H1 (cell line): ENCODE measurements at regions not wholly inside any gene's neighbourhood (a gene's known extent, or its start where the extent isn't known, plus 50 kb on each side); places are given as distances from the start of the nearest gene placed in this dataset.

Source experiments
- CTCF ChIA-PET: fragments of 300-600 bp; sonication (Branson Sonifier 250); formaldehyde crosslinking; loops from one replicate; lab custom pipeline; 2021; ENCODE audit not compliant: partially characterized antibody; lab: Charles Lee
- POLR2A ChIA-PET: fragments of 300-600 bp; sonication (Branson Sonifier 250); formaldehyde crosslinking; loops from one replicate; lab custom pipeline; 2021; ENCODE audit warnings: inconsistent platforms; ENCODE audit not compliant: partially characterized antibody; lab: Charles Lee
- DNase-seq, 2 experiments: peaks; one replicate each; pipeline versions ENCODE4 v3.0.0 to v3.0.0-alpha.2; 2010 to 2022; ENCODE audit warnings: low spot score in 2 of 2, low read depth in 1 of 2, mixed read lengths in 1 of 2
- FAIRE-seq: peaks from 2 replicates; lab custom pipeline; 2011; peaks lifted over from hg19 to GRCh38; lab: Jason Lieb, UNC
- H2AFZ ChIP-seq: 2 replicates; pipeline ENCODE4 v1.8.1; 2012; ENCODE audit warnings: low read length, inconsistent platforms
- H2AK5ac ChIP-seq: 2 replicates; pipeline ENCODE4 v1.6.1; 2013; ENCODE audit warnings: low read depth, low read length
- H2BK120ac ChIP-seq: replicated peaks from 2 replicates; pipeline ENCODE3; 2013; ENCODE audit warnings: low read depth, low read length, inconsistent platforms
- H2BK12ac ChIP-seq: 2 replicates; pipeline ENCODE4 v1.6.1; 2013; ENCODE audit warnings: low read depth, low read length
- H2BK15ac ChIP-seq: 2 replicates; pipeline ENCODE4 v1.6.1; 2013; ENCODE audit warnings: low read length
- H2BK20ac ChIP-seq: 2 replicates; pipeline ENCODE4 v1.6.1; 2013; ENCODE audit warnings: low read length
- H2BK5ac ChIP-seq: 2 replicates; pipeline ENCODE4 v1.6.1; 2013; ENCODE audit warnings: low read depth, low read length
- H3K14ac ChIP-seq: 2 replicates; pipeline ENCODE4 v1.6.1; 2013; ENCODE audit warnings: inconsistent platforms; ENCODE audit not compliant: insufficient read length
- H3K18ac ChIP-seq: 2 replicates; pipeline ENCODE4 v1.6.1; 2013; ENCODE audit warnings: low read length; ENCODE audit errors: extremely low read depth
- H3K23ac ChIP-seq: 2 replicates; pipeline ENCODE4 v1.6.1; 2013; ENCODE audit warnings: inconsistent platforms; ENCODE audit not compliant: insufficient read length
- H3K23me2 ChIP-seq: 2 replicates; pipeline ENCODE4 v1.6.1; 2013; ENCODE audit warnings: low read depth, low read length
- H3K27ac ChIP-seq: 2 replicates; pipeline ENCODE4 v1.6.1; 2011; ENCODE audit warnings: low read depth, low read length, inconsistent platforms
- H3K27me3 ChIP-seq, 4 experiments: replicated peaks in 1 of 4; 1 replicate in 1 of 4; 2 replicates in 3 of 4; pipeline versions ENCODE4 v1.6.1 to v1.8.1; 2011 to 2013; ENCODE audit warnings: low read length in 3 of 4, mild to moderate bottlenecking in 3 of 4, inconsistent platforms in 2 of 4, mixed read lengths in 2 of 4, moderate library complexity in 1 of 4; ENCODE audit not compliant: control insufficient read depth in 3 of 4, insufficient read depth in 3 of 4; ENCODE audit errors: extremely low read depth in 1 of 4
- H3K36me3 ChIP-seq, 4 experiments: 2 replicates each; pipeline versions ENCODE4 v1.6.1 to v1.8.1; 2011 to 2013; ENCODE audit warnings: mild to moderate bottlenecking in 4 of 4, low read length in 3 of 4, moderate library complexity in 2 of 4, control low read depth in 1 of 4, inconsistent platforms in 1 of 4; ENCODE audit not compliant: insufficient read depth in 4 of 4, control insufficient read depth in 2 of 4
- H3K4ac ChIP-seq: replicated peaks from 2 replicates; pipeline ENCODE3; 2013; ENCODE audit warnings: low read length, low read depth, mixed read lengths, inconsistent platforms; ENCODE audit not compliant: insufficient read length
- H3K4me1 ChIP-seq, 4 experiments: replicated peaks in 1 of 4; 1 replicate in 1 of 4; 2 replicates in 3 of 4; pipeline versions ENCODE4 v1.6.1 to v1.8.1; 2011 to 2013; ENCODE audit warnings: low read length in 3 of 4, inconsistent platforms in 2 of 4, mixed read lengths in 1 of 4; ENCODE audit not compliant: insufficient read depth in 4 of 4, control insufficient read depth in 3 of 4
- H3K4me2 ChIP-seq, 2 experiments: 2 replicates each; pipeline versions ENCODE4 v1.6.1 to v1.8.1; 2011 to 2013; ENCODE audit warnings: low read depth in 2 of 2, low read length in 2 of 2, control low read depth in 1 of 2, inconsistent platforms in 1 of 2, mild to moderate bottlenecking in 1 of 2; ENCODE audit not compliant: insufficient read depth in 1 of 2
- H3K4me3 ChIP-seq, 4 experiments: fragments of 200-600, 300-600 bp in 1 of 4; sonication (generic), shearing (Covaris generic), sonication (Bioruptor Twin) in 1 of 4; 2 replicates each; pipeline versions ENCODE4 v1.5.1 to v1.8.1; 2011 to 2016; ENCODE audit warnings: low read length in 4 of 4, low read depth in 3 of 4, control low read depth in 2 of 4, inconsistent platforms in 2 of 4, mild to moderate bottlenecking in 2 of 4, mixed read lengths in 1 of 4, moderate library complexity in 1 of 4; ENCODE audit not compliant: insufficient read depth in 2 of 4; ENCODE audit errors: extremely low read depth in 1 of 4
- H3K56ac ChIP-seq: replicated peaks from 2 replicates; pipeline ENCODE3; 2013; ENCODE audit warnings: low read depth, mild to moderate bottlenecking, mixed read lengths, low read length, inconsistent platforms; ENCODE audit not compliant: insufficient read length
- H3K79me1 ChIP-seq: 2 replicates; pipeline ENCODE4 v1.6.1; 2013; ENCODE audit warnings: low read depth, low read length, control low read depth
- H3K79me2 ChIP-seq, 2 experiments: 2 replicates each; pipeline versions ENCODE4 v1.6.1 to v1.8.1; 2012 to 2013; ENCODE audit warnings: low read length in 2 of 2, mild to moderate bottlenecking in 2 of 2, inconsistent platforms in 1 of 2; ENCODE audit not compliant: insufficient read depth in 2 of 2, control insufficient read depth in 1 of 2
- H3K9ac ChIP-seq, 4 experiments: replicated peaks in 1 of 4; 1 replicate in 1 of 4; 2 replicates in 3 of 4; pipeline versions ENCODE4 v1.6.1 to v1.8.1; 2011 to 2013; ENCODE audit warnings: low read depth in 3 of 4, low read length in 3 of 4, control low read depth in 2 of 4, mild to moderate bottlenecking in 2 of 4, moderate library complexity in 2 of 4, inconsistent platforms in 1 of 4; ENCODE audit errors: extremely low read depth in 1 of 4
- H3K9me3 ChIP-seq, 2 experiments: 2 replicates each; pipeline versions ENCODE4 v1.6.1 to v1.8.1; 2012 to 2013; ENCODE audit warnings: mild to moderate bottlenecking in 2 of 2, moderate library complexity in 2 of 2, control low read depth in 1 of 2, inconsistent platforms in 1 of 2, low read depth in 1 of 2, low read length in 1 of 2, mixed read lengths in 1 of 2; ENCODE audit not compliant: insufficient read depth in 2 of 2
- H4K20me1 ChIP-seq, 2 experiments: replicated peaks in 1 of 2; 2 replicates each; pipeline versions ENCODE3 to v1.8.1; 2011 to 2013; ENCODE audit warnings: inconsistent platforms in 2 of 2, low read length in 2 of 2, mild to moderate bottlenecking in 1 of 2; ENCODE audit not compliant: insufficient read depth in 2 of 2, control insufficient read depth in 1 of 2
- H4K5ac ChIP-seq: 2 replicates; pipeline ENCODE4 v1.6.1; 2013; ENCODE audit warnings: low read length, low read depth, mixed read lengths, inconsistent platforms; ENCODE audit not compliant: insufficient read length
- H4K8ac ChIP-seq: 2 replicates; pipeline ENCODE4 v1.8.0; 2013; ENCODE audit warnings: mild to moderate bottlenecking, moderate library complexity, low read length, inconsistent platforms; ENCODE audit not compliant: insufficient read depth; ENCODE audit errors: extremely low read depth
- H4K91ac ChIP-seq: replicated peaks from 2 replicates; pipeline ENCODE3; 2013; ENCODE audit warnings: low read length, mixed read lengths, inconsistent platforms; ENCODE audit not compliant: insufficient read length
- GTF2F1 ChIP-seq: IDR thresholded peaks from 2 replicates; pipeline ENCODE4 v1.6.1; 2012; ENCODE audit warnings: low read depth, low read length, improper control_type of control experiment, borderline replicate concordance
- RXRA ChIP-seq: IDR thresholded peaks from 2 replicates; pipeline ENCODE4 v1.6.1; 2011; ENCODE audit warnings: low read depth, mild to moderate bottlenecking, low read length, moderate library complexity; ENCODE audit not compliant: insufficient read depth
- SP4 ChIP-seq: IDR thresholded peaks from 2 replicates; pipeline ENCODE4 v1.6.1; 2012; ENCODE audit warnings: low read length, inconsistent platforms
- ZNF274 ChIP-seq: IDR thresholded peaks from 2 replicates; pipeline ENCODE4 v1.7.0; 2012; ENCODE audit warnings: low read length, borderline replicate concordance; ENCODE audit errors: extremely low read depth
- whole genome bisulfite sequencing, 2 experiments: shearing (Covaris generic) in 1 of 2; methylation state at CpG; one replicate each; pipeline versions ENCODE4 v1.1.6 to v1.1.7; 2013 to 2015; ENCODE audit warnings: low lambda C conversion rate in 2 of 2, mixed read lengths in 2 of 2, inconsistent platforms in 1 of 2, low coverage in 1 of 2, missing lambda C conversion rate in 1 of 2; ENCODE audit not compliant: insufficient replicate concordance in 2 of 2, insufficient coverage in 1 of 2, insufficient read length in 1 of 2; ENCODE audit errors: extremely low coverage in 1 of 2, missing lambda C conversion rate in 1 of 2; 5-methylcytosine and 5-hydroxymethylcytosine counted together

- no peak overlapping the region for H2BK5ac ChIP-seq
- H2BK12ac ChIP-seq = no peak overlapping the region
- no peaks in the 10 kb centered on the region for H3K23me2 ChIP-seq
- H3K4me3 ChIP-seq = no peak overlapping the region
- no peak overlapping the region for H4K91ac ChIP-seq
- H3K18ac ChIP-seq = no peak overlapping the region
- 93% methylated on average over 18 of the region's 19 CpGs; no CpG with 5 or more reads in 1 of the 2 experiments for WGBS, 2 experiments
- H4K8ac ChIP-seq = no peak overlapping the region
- H3K14ac ChIP-seq = no peak overlapping the region
- H2BK120ac ChIP-seq = no peak overlapping the region
- no peak overlapping the region for H3K9ac ChIP-seq
- H2BK15ac ChIP-seq = no peak overlapping the region
- no peak overlapping the region for H4K5ac ChIP-seq
- no peak for FAIRE-seq
- no peaks in the 10 kb centered on the region for H3K36me3 ChIP-seq
- no peak overlapping the region for H3K27ac ChIP-seq
- no peaks in the 10 kb centered on the region for H4K20me1 ChIP-seq
- no peak overlapping the region for H3K56ac ChIP-seq
- no peaks in the 10 kb centered on the region for H3K79me1 ChIP-seq
- no peaks in the 10 kb centered on the region for H3K79me2 ChIP-seq
- H3K4me2 ChIP-seq = no peak overlapping the region
- H3K27me3 ChIP-seq = no peaks in the 10 kb centered on the region
- ChIA-PET CTCF (interaction anchor here (0.7 kb wide), 1 partner anchor 104 kb away, joined by 3 read pairs; no protein-coding TSS in a partner anchor), POLR2A (no interaction called here)
- peaks cover 2 to 4% of the 10 kb centered on the region in 2 experiments; a peak in 2 of 4 replicates for H3K9me3 ChIP-seq
- DNase-seq = no peak
- no peaks in the 10 kb centered on the region for H3K4me1 ChIP-seq
- TF ChIP-seq SP4 (no peak), RXRA (no peak), GTF2F1 (no peak), ZNF274 (no peak)
- H2AFZ ChIP-seq = no peak overlapping the region
- H2BK20ac ChIP-seq = no peak overlapping the region
- H2AK5ac ChIP-seq = no peak overlapping the region
- H3K23ac ChIP-seq = no peak overlapping the region
- H3K4ac ChIP-seq = no peak overlapping the region
Measured at GRCh38 chr16:87152221-87152755, 164.9 kb downstream of the C16orf95 start.
